Peyer's patch (tissue), 4 donors: ENCODE measurements at regions not wholly inside any gene's neighbourhood (a gene's known extent, or its start where the extent isn't known, plus 50 kb on each side); places are given as distances from the start of the nearest gene placed in this dataset.

Experiments
- DNase-seq, 3 donors: peaks; one replicate each; pipeline ENCODE4 v3.0.0-alpha.2; 2017 to 2019
- H3K27ac ChIP-seq, 4 donors: fragments of 200-600 bp; sonication (generic); one replicate each; pipeline ENCODE4 v1.5.1; 2016 to 2019
- H3K27me3 ChIP-seq, 2 donors: fragments of 200-600 bp; sonication (generic); one replicate each; pipeline ENCODE4 v1.5.1; 2019
- H3K36me3 ChIP-seq, 3 donors: fragments of 200-600 bp; sonication (generic); one replicate each; pipeline ENCODE4 v1.5.1; 2016 to 2019
- H3K4me1 ChIP-seq, 4 donors: fragments of 200-600 bp; sonication (generic); one replicate each; pipeline ENCODE4 v1.5.1; 2016 to 2019
- H3K4me3 ChIP-seq, 4 donors: fragments of 200-600 bp; sonication (generic); 1 replicate in 3 of 4; 2 replicates in 1 of 4; pipeline ENCODE4 v1.5.1; 2016 to 2019; ENCODE audit warnings: mild to moderate bottlenecking in 1 of 4
- H3K9me3 ChIP-seq, 4 donors: fragments of 200-600 bp; sonication (generic); one replicate each; pipeline ENCODE4 v1.5.1; 2016 to 2019; ENCODE audit warnings: mild to moderate bottlenecking in 1 of 4
- POLR2A ChIP-seq, 2 donors: fragments of 450-650 bp; IDR thresholded peaks; one replicate each; pipeline ENCODE4 v1.5.1; 2017; ENCODE audit warnings: antibody characterized with exemption in 2 of 2, mild to moderate bottlenecking in 2 of 2, moderate library complexity in 2 of 2
- TF ChIP-seq, protein P1 (sequence below), 6 experiments: fragments of 450-650 bp in 4 of 6; fragments of 200-600 bp in 2 of 6; sonication (generic) in 1 of 6; IDR thresholded peaks; one replicate each; pipeline ENCODE4 v1.5.1; 2017 to 2019; ENCODE audit warnings: antibody characterized with exemption in 6 of 6, mild to moderate bottlenecking in 3 of 6, moderate library complexity in 1 of 6

DNA sequence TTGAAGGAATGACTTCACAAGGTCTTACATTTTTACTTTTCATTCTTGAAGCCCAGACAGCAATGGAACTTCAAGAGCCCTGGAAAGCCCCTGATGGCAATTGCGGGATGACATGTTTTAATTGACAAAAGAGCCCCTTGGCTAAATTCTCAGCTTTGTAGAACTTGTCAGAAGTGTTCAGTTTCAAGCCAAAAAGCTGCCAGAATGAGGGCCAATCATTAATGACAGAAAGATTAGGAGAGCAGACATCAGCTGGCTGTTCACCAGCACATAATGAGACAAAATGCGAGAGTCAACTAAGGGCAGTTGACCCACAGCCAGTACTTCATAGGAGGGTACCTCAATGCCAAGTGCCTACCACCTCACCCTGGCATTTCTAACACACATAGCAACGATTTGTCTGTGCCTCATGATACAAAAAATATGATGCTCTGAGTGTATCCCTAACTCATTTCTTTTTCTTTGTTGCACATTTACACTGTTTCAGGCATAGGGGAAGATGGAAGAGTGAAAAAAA is 243.1 kb downstream of the MYLK4 start:
- no peak for DNase-seq
- Histone ChIP-seq H3K27ac (no peak overlapping the region), H3K36me3 (no peaks in the 10 kb centered on the region), H3K9me3 (no peaks in the 10 kb centered on the region), H3K27me3 (no peaks in the 10 kb centered on the region), H3K4me3 (no peak overlapping the region), H3K4me1 (no peaks in the 10 kb centered on the region)
- TF ChIP-seq, protein P1, sequence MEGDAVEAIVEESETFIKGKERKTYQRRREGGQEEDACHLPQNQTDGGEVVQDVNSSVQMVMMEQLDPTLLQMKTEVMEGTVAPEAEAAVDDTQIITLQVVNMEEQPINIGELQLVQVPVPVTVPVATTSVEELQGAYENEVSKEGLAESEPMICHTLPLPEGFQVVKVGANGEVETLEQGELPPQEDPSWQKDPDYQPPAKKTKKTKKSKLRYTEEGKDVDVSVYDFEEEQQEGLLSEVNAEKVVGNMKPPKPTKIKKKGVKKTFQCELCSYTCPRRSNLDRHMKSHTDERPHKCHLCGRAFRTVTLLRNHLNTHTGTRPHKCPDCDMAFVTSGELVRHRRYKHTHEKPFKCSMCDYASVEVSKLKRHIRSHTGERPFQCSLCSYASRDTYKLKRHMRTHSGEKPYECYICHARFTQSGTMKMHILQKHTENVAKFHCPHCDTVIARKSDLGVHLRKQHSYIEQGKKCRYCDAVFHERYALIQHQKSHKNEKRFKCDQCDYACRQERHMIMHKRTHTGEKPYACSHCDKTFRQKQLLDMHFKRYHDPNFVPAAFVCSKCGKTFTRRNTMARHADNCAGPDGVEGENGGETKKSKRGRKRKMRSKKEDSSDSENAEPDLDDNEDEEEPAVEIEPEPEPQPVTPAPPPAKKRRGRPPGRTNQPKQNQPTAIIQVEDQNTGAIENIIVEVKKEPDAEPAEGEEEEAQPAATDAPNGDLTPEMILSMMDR (IDR thresholded peaks at IDR 0.05), result no peak
- TF ChIP-seq POLR2A (IDR thresholded peaks at IDR 0.05), result no peak

DNA sequence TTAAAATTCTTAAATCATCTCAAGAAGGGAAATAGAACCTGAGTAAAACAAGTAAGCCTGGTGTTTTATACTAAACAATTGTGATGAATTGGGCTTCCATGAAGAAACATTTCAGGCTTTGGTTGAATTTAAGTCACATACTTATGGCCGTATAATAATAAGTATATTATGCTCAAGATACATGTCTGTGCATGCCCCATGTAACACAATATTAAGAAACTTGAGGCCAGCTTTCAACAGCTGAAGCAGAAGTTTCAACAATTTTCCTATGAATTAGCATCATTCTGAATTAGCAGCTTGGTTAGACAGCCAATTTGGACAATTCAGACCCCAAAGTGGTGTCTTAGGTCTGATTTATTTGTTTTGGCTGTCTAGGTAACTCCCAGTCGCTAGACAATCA is 243.7 kb downstream of the MYLK4 start:
- Histone ChIP-seq H3K4me1 (no peaks in the 10 kb centered on the region), H3K9me3 (no peaks in the 10 kb centered on the region), H3K27ac (no peak overlapping the region), H3K27me3 (no peaks in the 10 kb centered on the region), H3K36me3 (no peaks in the 10 kb centered on the region), H3K4me3 (no peak overlapping the region)
- DNase-seq, result no peak
- TF ChIP-seq POLR2A (IDR thresholded peaks at IDR 0.05), result no peak
- TF ChIP-seq, protein P1 (IDR thresholded peaks at IDR 0.05), result no peak

DNA sequence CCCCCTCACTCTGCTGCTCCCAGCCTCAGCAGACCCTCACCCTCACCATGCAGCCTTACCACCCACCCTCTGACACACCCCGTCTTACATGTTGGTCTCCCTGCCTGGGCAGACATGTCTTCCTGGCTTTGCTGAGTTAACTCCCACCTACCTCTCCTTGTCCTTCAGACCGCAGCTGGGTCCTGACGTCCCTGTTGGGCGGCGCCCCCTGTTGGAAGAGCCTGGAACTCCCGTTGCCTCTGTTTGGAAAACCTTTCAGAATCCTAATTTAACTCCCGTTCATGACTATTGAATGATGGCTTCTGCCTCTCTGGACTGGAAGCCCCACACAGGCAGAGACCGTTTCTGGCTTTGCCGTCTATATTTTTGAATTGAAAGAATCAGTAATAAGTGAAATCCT is 245.1 kb downstream of the MYLK4 start:
- H3K27ac ChIP-seq, result no peak overlapping the region
- no peak overlapping the region for H3K4me3 ChIP-seq
- H3K36me3 ChIP-seq, result no peaks in the 10 kb centered on the region
- H3K9me3 ChIP-seq, result no peaks in the 10 kb centered on the region
- TF ChIP-seq, protein P1 (IDR thresholded peaks at IDR 0.05), result no peak
- TF ChIP-seq POLR2A (IDR thresholded peaks at IDR 0.05), result no peak
- H3K4me1 ChIP-seq, result no peaks in the 10 kb centered on the region
- no peak for DNase-seq
- H3K27me3 ChIP-seq, result no peaks in the 10 kb centered on the region

DNA sequence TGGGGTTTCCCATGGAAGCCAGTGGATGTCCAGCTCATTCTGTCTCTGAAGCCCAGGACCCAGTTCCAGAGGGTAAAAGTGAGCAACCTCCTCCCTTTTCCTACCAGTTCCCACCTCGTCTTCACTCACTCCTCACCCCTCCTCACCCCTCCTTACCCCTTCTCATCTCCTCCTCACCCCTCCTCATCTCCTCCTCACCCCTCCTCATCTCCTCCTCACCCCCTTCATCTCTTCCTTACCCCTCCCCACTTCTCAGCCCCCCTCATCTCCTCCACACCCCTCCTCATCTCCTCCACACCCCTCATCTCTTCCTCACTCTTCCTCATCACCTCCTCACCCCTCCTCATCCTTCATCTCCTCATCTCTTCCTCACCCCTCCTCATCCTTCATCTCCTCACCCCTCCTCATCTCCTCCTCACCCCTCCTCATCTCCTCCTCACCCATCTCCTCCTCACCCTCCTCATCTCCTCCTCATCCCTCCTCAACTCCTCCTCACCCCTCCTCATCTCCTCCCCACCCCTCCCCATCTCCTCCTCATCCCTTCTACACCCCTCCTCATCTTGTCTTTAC is 246.1 kb downstream of the MYLK4 start:
- Histone ChIP-seq H3K27ac (no peak overlapping the region), H3K4me3 (no peak overlapping the region), H3K4me1 (no peaks in the 10 kb centered on the region), H3K9me3 (no peaks in the 10 kb centered on the region), H3K36me3 (no peaks in the 10 kb centered on the region), H3K27me3 (no peaks in the 10 kb centered on the region)
- DNase-seq, result no peak
- no peak for TF ChIP-seq POLR2A (IDR thresholded peaks at IDR 0.05)
- TF ChIP-seq, protein P1 (IDR thresholded peaks at IDR 0.05), result no peak

DNA sequence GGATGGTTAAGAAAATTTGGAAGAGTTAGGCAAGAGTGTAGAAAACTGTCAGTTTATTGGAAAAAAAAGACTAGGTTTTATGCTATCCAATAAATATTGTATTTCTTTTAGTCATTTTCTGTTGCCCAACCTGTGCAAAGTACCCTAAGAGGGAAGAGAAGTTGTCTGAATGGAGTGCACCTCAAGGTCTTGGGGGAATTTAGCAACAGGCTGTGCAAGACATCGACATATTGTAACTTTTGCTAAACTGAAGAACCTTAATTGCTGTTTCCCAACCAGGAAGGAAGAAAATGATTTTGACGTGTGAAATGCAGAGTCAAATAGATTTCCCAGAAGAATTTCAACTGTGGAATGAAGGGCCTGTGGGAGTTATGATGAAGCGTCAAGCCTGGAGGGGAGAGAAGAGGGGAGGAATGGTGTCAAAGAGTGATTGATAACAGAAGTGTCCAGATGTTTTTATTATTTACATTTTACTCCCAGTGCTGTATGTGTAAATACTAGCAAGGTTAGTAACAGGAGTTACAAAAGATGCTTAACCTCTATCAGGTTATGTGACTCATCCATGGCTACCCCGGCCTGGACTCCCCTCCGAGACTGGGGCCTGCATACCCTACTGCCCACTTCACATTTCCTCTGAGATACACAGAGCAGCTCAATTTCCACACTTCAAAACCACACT is 246.8 kb downstream of the MYLK4 start:
- H3K9me3 ChIP-seq, result no peaks in the 10 kb centered on the region
- no peak for DNase-seq
- H3K27me3 ChIP-seq, result no peaks in the 10 kb centered on the region
- TF ChIP-seq, protein P1 (IDR thresholded peaks at IDR 0.05), result no peak
- H3K4me3 ChIP-seq, result no peak overlapping the region
- H3K27ac ChIP-seq, result no peak overlapping the region
- H3K36me3 ChIP-seq, result no peaks in the 10 kb centered on the region
- H3K4me1 ChIP-seq, result no peaks in the 10 kb centered on the region
